K562 (cell line): ENCODE measurements at regions not wholly inside any gene's neighbourhood (a gene's known extent, or its start where the extent isn't known, plus 50 kb on each side); places are given as distances from the start of the nearest gene placed in this dataset.

ENCODE experiments used
- ATAC-seq: fragments of 200-7000 bp; cut with Tn5 transposase; 3 replicates; pipeline ENCODE4 v1.9.1; 2020; ENCODE audit warnings: moderate library complexity
- BruUV-seq: library from RNA; stranded (reverse); fragments of 400-500 nt; replicated peaks from 2 replicates; lab custom pipeline; 2021; lab: Mats Ljungman, UMichigan
- CTCF ChIA-PET: fragments of 300-600 bp; formaldehyde crosslinking; extraction: SDS; loops from one replicate; lab custom pipeline; 2021; ENCODE audit warnings: low intra/inter-chr PET ratio; lab: Yijun Ruan, JAX
- POLR2A ChIA-PET: fragments of 300-600, 350-650 bp; sonication (Branson Sonifier 250); formaldehyde crosslinking; extraction: SDS; loops from one replicate; lab custom pipeline; 2021; ENCODE audit warnings: antibody characterized with exemption, inconsistent platforms; lab: Yijun Ruan, JAX
- DNase-seq, 4 experiments: peaks; one replicate each; pipeline versions ENCODE4 v3.0.0 to v3.0.0-alpha.2; 2011 to 2018; ENCODE audit warnings: low spot score in 3 of 4, mixed read lengths in 3 of 4; ENCODE audit errors: extremely low read depth in 1 of 4
- FAIRE-seq: peaks from 2 replicates; lab custom pipeline; 2011; peaks lifted over from hg19 to GRCh38; lab: Jason Lieb, UNC
- H2AFZ ChIP-seq: 2 replicates; pipeline ENCODE4 v1.6.0; 2011; ENCODE audit warnings: low read depth, low read length, control low read depth, inconsistent platforms
- H3K27ac ChIP-seq: fragments of 200-600 bp; 3 replicates; pipeline ENCODE4 v1.8.0; 2011; ENCODE audit warnings: low read depth, mild to moderate bottlenecking, control low read depth, inconsistent platforms, low read length, moderate library complexity, mixed read lengths; ENCODE audit errors: extremely low read depth
- H3K27me3 ChIP-seq, 2 experiments: fragments of 300-600 bp in 1 of 2; 2 replicates in 1 of 2; 3 replicates in 1 of 2; pipeline versions ENCODE4 v1.6.0 to v1.8.0; 2011; ENCODE audit warnings: inconsistent platforms in 2 of 2, low read length in 2 of 2, mild to moderate bottlenecking in 1 of 2, mixed read lengths in 1 of 2, moderate library complexity in 1 of 2; ENCODE audit not compliant: control insufficient read depth in 2 of 2, insufficient read depth in 2 of 2
- H3K36me3 ChIP-seq: fragments of 300-600 bp; 3 replicates; pipeline ENCODE4 v1.8.0; 2011; ENCODE audit warnings: mild to moderate bottlenecking, low read length, inconsistent platforms; ENCODE audit not compliant: control insufficient read depth, insufficient read depth
- H3K4me1 ChIP-seq, 2 experiments: fragments of 200-600 bp in 1 of 2; replicated peaks in 1 of 2; 2 replicates in 1 of 2; 3 replicates in 1 of 2; pipeline versions ENCODE4 v1.5.1 to v1.8.0; 2011; ENCODE audit warnings: inconsistent platforms in 2 of 2, low read length in 2 of 2, mild to moderate bottlenecking in 1 of 2, mixed read lengths in 1 of 2, moderate library complexity in 1 of 2; ENCODE audit not compliant: control insufficient read depth in 2 of 2, insufficient read depth in 2 of 2
- H3K4me2 ChIP-seq: 2 replicates; pipeline ENCODE4 v1.6.1; 2011; ENCODE audit warnings: low read length, control low read depth, inconsistent platforms, mixed read lengths; ENCODE audit not compliant: insufficient read depth
- H3K4me3 ChIP-seq: fragments of 200-600 bp; sonication (generic), shearing (Covaris generic); 2 replicates; pipeline ENCODE4 v1.5.1; 2016; ENCODE audit warnings: control low read depth, inconsistent platforms
- H3K79me2 ChIP-seq: fragments of 200-600 bp; 3 replicates; pipeline ENCODE4 v1.8.0; 2011; ENCODE audit warnings: low read length, inconsistent platforms; ENCODE audit not compliant: control insufficient read depth, insufficient read depth
- H3K9ac ChIP-seq, 2 experiments: 2 replicates each; pipeline versions ENCODE4 v1.6.0 to v1.6.1; 2011; ENCODE audit warnings: low read depth in 2 of 2, low read length in 2 of 2, control low read depth in 1 of 2, inconsistent platforms in 1 of 2, mild to moderate bottlenecking in 1 of 2, mixed read lengths in 1 of 2; ENCODE audit not compliant: insufficient read depth in 1 of 2
- H3K9me1 ChIP-seq: one replicate; pipeline ENCODE4 v1.6.0; 2011; ENCODE audit warnings: inconsistent platforms, mild to moderate bottlenecking, low read length, moderate library complexity; ENCODE audit not compliant: control insufficient read depth, insufficient read depth
- H3K9me3 ChIP-seq: replicated peaks from 2 replicates; pipeline ENCODE4 v1.5.1; 2011; ENCODE audit warnings: low read depth, low read length, inconsistent platforms; ENCODE audit not compliant: control insufficient read depth, insufficient read depth
- H4K20me1 ChIP-seq: replicated peaks from 2 replicates; pipeline ENCODE4 v1.6.1; 2011; ENCODE audit warnings: low read length, inconsistent platforms, mixed read lengths; ENCODE audit not compliant: control insufficient read depth, insufficient read depth
- BCOR ChIP-seq: fragments of 450-650 bp; IDR thresholded peaks from 2 replicates; pipeline ENCODE4 v1.6.1; 2016
- CEBPZ ChIP-seq: fragments of 150-350 bp; IDR thresholded peaks from 2 replicates; pipeline ENCODE4 v1.6.1; 2014; ENCODE audit warnings: low read depth, mild to moderate bottlenecking, low read length, borderline replicate concordance
- DACH1 ChIP-seq: fragments of 450-650 bp; IDR thresholded peaks from 2 replicates; pipeline ENCODE4 v1.6.1; 2018; ENCODE audit not compliant: partially characterized antibody
- HLTF ChIP-seq: fragments of 450-650 bp; IDR thresholded peaks from 2 replicates; pipeline ENCODE4 v1.6.1; 2016
- HMG20A ChIP-seq: fragments of 450-650 bp; formaldehyde crosslinking; conservative IDR thresholded peaks from 2 replicates; pipeline ENCODE4 v1.4.0; 2020; ENCODE audit warnings: mild to moderate bottlenecking, mixed read lengths
- JUN ChIP-seq, 2 experiments: sonication (generic) in 1 of 2; formaldehyde crosslinking in 1 of 2; IDR thresholded peaks; 2 replicates each; pipeline versions ENCODE4 v1.6.1 to v1.8.0; 2012 to 2022; ENCODE audit warnings: borderline replicate concordance in 2 of 2, mild to moderate bottlenecking in 2 of 2, improper control_type of control experiment in 1 of 2, low read depth in 1 of 2, low read length in 1 of 2, missing genetic modification reagents in 1 of 2
- POLR3G ChIP-seq: IDR thresholded peaks from 2 replicates; pipeline ENCODE4 v1.6.1; 2011; ENCODE audit not compliant: insufficient read length, insufficient replicate concordance; ENCODE audit errors: extremely low read depth
- ZBTB34 ChIP-seq: fragments of 250-450 bp; sonication (Bioruptor Pico); IDR thresholded peaks from 2 replicates; pipeline ENCODE4 v1.8.0; 2021; ENCODE audit warnings: mild to moderate bottlenecking, moderate library complexity
- ZBTB49 ChIP-seq: sonication (generic); formaldehyde crosslinking; IDR thresholded peaks from 2 replicates; pipeline ENCODE4 v1.8.0; 2022; ENCODE audit warnings: missing genetic modification reagents, mild to moderate bottlenecking, borderline replicate concordance
- ZNF263 ChIP-seq: sonication (generic); formaldehyde crosslinking; IDR thresholded peaks from 2 replicates; pipeline ENCODE4 v1.8.0; 2022; ENCODE audit warnings: mild to moderate bottlenecking, missing genetic modification reagents, borderline replicate concordance
- ZNF445 ChIP-seq: fragments of 250-450 bp; sonication (Bioruptor Pico); IDR thresholded peaks from 2 replicates; pipeline ENCODE4 v1.4.0; 2020; ENCODE audit warnings: low read depth, mild to moderate bottlenecking, moderate library complexity
- ZNF561 ChIP-seq: fragments of 450-650 bp; formaldehyde crosslinking; conservative IDR thresholded peaks from 2 replicates; pipeline ENCODE4 v1.4.0; 2020; ENCODE audit warnings: mild to moderate bottlenecking, moderate library complexity
- ZNF639 ChIP-seq, 2 experiments: fragments of 200-800 bp in 1 of 2; sonication (Bioruptor generic) in 1 of 2; sonication (generic) in 1 of 2; formaldehyde crosslinking in 1 of 2; IDR thresholded peaks in 1 of 2; conservative IDR thresholded peaks in 1 of 2; 2 replicates each; pipeline versions ENCODE4 v1.5.0 to v1.6.1; 2016 to 2020; ENCODE audit warnings: missing compliant biosample characterization in 1 of 2, missing genetic modification characterization in 1 of 2, missing genetic modification reagents in 1 of 2
- in situ Hi-C: fragments of 300-500 bp; cut with MboI; formaldehyde crosslinking; loops from 4 replicates; pipeline ENCODE4 v1.15.0; 2018; ENCODE audit warnings: inconsistent platforms, mixed read lengths
- intact Hi-C: fragments of 100-400 bp; cut with micrococcal nuclease; formaldehyde crosslinking; loops from 2 replicates; pipeline ENCODE4 v1.14.2; 2022

- TF ChIP-seq CEBPZ, result no peak
- no peak for TF ChIP-seq ZNF263 (CRISPR knock-in tag)
- no peak for TF ChIP-seq ZBTB49 (CRISPR knock-in tag)
- no peak for TF ChIP-seq DACH1
Measured at GRCh38 chr3:115251509-115251908, 104.4 kb upstream of the ZBTB20 start (continued).

- ChIA-PET CTCF (no interaction called here), POLR2A (no interaction called here)
- no peak for DNase-seq
- intact Hi-C loops, result no loop called here
- FAIRE-seq, result no peak
- BruUV-seq, result no TSS peak
- Histone ChIP-seq H4K20me1 (no peaks in the 10 kb centered on the region), H3K4me1 (peaks cover 0 to 6% of the 10 kb centered on the region in 2 experiments; a peak in 2 of 5 replicates), H3K27me3 (no peaks in the 10 kb centered on the region), H3K9me3 (no peaks in the 10 kb centered on the region), H3K9ac (no peak overlapping the region), H3K27ac (no peak overlapping the region), H3K36me3 (no peaks in the 10 kb centered on the region), H3K9me1 (no peaks in the 10 kb centered on the region), H2AFZ (no peak overlapping the region), H3K79me2 (no peaks in the 10 kb centered on the region), H3K4me3 (no peak overlapping the region), H3K4me2 (no peak overlapping the region)
- ATAC-seq, result no peak
- in situ Hi-C loops, result no loop called here
- TF ChIP-seq ZBTB34, result no peak
- no peak for TF ChIP-seq ZNF445
- no peak for TF ChIP-seq HLTF
- no peak for TF ChIP-seq POLR3G
- no peak for TF ChIP-seq ZNF639 (CRISPR knock-in tag; conservative IDR thresholded peaks at IDR 0.05 in 1 of 2, IDR thresholded peaks at IDR 0.05 in 1 of 2)
- no peak for TF ChIP-seq BCOR
- no peak for TF ChIP-seq JUN (IDR thresholded peaks at IDR 0.05; ENCODE audit: borderline replicate concordance, low read depth, low read length)
- no peak for TF ChIP-seq JUN (CRISPR knock-in tag; IDR thresholded peaks at IDR 0.05; ENCODE audit: borderline replicate concordance)
- no peak for TF ChIP-seq HMG20A
- no peak for TF ChIP-seq ZNF561 (CRISPR knock-in tag)
Measured at GRCh38 chr3:115252679-115253078, 105.6 kb upstream of the ZBTB20 start.
